Mucosa of descending colon (tissue), 3 donors: ENCODE measurements at regions not wholly inside any gene's neighbourhood (a gene's known extent, or its start where the extent isn't known, plus 50 kb on each side); places are given as distances from the start of the nearest gene placed in this dataset.

Source experiments
- ATAC-seq: fragments of 200-7000 bp; cut with Tn5 transposase; one replicate; pipeline ENCODE4 v1.9.1; 2020; ENCODE audit warnings: mild to moderate bottlenecking, moderate library complexity
- DNase-seq, 3 donors: peaks; one replicate each; pipeline ENCODE4 v3.0.0-alpha.2; 2020
- H3K36me3 ChIP-seq: fragments of 200-600 bp; one replicate; pipeline ENCODE4 v1.8.0; 2021; ENCODE audit warnings: low read depth, mild to moderate bottlenecking
- H3K4me1 ChIP-seq: fragments of 200-600 bp; one replicate; pipeline ENCODE4 v1.8.0; 2021; ENCODE audit warnings: low read depth, mild to moderate bottlenecking
- H3K4me3 ChIP-seq: fragments of 200-600 bp; one replicate; pipeline ENCODE4 v1.8.0; 2021; ENCODE audit warnings: mild to moderate bottlenecking
- H3K9me3 ChIP-seq: fragments of 200-600 bp; one replicate; pipeline ENCODE4 v1.8.0; 2021; ENCODE audit warnings: mild to moderate bottlenecking
- CTCF ChIP-seq: fragments of 200-600 bp; IDR thresholded peaks from one replicate; pipeline ENCODE4 v1.8.0; 2022; ENCODE audit warnings: antibody characterized with exemption, mild to moderate bottlenecking
- intact Hi-C, 2 donors: fragments of 100-400 bp; cut with DNase I in 1 of 2; cut with micrococcal nuclease in 1 of 2; formaldehyde crosslinking; loops; one replicate each; pipeline versions ENCODE4 v1.11.0 to v1.11.1; 2022; cut with DNase I, micrococcal nuclease
- donor health status: DM: no; HTN: no; CAD: no; lungs with moderate emphysema.
- donor health status: DM: no; HTN: no; CAD: no.
- donor health status: DM: no; HTN: yes; CAD: no.

GRCh38 chr10:84059526-84059925, 79.8 kb upstream of the GHITM start:
- Histone ChIP-seq H3K4me1 (no peaks in the 10 kb centered on the region), H3K36me3 (no peaks in the 10 kb centered on the region), H3K4me3 (no peak overlapping the region), H3K9me3 (no peaks in the 10 kb centered on the region)
- ATAC-seq (no peak), DNase-seq (no peak)
- no peak for TF ChIP-seq CTCF
- intact Hi-C loops: no loop called here

- Histone ChIP-seq H3K4me3 (no peak overlapping the region), H3K4me1 (no peaks in the 10 kb centered on the region), H3K9me3 (no peaks in the 10 kb centered on the region), H3K36me3 (no peaks in the 10 kb centered on the region)
- ATAC-seq: no peak
- intact Hi-C loops: no loop called here
- no peak for DNase-seq
- TF ChIP-seq CTCF: no peak
These were observed 75.9 kb upstream of the GHITM start for GRCh38 chr10:84063440-84063839.

DNA sequence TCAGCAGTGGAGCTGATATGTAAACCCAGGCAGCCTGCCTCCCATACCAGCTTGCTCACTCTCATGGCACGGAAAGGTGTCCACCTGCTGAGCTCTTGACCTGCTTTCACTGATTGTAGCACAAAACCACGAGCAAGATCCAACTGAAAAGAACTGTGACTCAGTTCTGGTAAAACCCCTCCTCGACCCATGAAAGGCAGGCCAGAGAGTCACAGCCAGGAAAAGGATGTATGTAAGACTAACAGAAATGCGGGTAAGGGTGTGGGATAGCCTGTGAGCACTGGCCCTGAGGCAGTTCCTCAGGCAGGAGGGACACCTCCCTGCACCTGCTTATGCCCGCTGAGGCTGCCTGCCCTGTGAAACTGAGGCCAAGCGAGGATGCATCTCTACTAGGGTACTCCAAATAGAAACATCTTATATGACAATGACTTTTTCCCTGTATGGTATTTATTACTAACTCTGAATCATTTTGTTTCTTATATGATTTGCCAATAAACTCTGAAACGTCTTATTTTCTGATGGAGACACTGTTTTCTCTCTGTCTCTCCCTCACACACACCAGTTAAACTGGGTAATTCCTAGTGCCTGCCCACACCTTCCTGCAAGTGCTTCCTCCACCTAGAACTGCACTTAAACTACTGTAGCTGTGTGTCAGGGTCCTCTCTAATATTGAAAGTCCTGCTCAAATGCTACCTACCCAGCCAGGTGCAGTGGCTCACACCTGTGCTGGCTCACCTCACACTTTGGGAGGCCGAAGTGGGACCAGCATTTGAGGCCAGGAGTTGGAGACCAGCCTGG, 73.3 kb upstream of the GHITM start:
- ATAC-seq (no peak), DNase-seq (no peak)
- Histone ChIP-seq H3K36me3 (no peaks in the 10 kb centered on the region), H3K9me3 (no peaks in the 10 kb centered on the region), H3K4me1 (no peaks in the 10 kb centered on the region), H3K4me3 (no peak overlapping the region)
- no peak for TF ChIP-seq CTCF
- intact Hi-C loops: no loop called here

DNA sequence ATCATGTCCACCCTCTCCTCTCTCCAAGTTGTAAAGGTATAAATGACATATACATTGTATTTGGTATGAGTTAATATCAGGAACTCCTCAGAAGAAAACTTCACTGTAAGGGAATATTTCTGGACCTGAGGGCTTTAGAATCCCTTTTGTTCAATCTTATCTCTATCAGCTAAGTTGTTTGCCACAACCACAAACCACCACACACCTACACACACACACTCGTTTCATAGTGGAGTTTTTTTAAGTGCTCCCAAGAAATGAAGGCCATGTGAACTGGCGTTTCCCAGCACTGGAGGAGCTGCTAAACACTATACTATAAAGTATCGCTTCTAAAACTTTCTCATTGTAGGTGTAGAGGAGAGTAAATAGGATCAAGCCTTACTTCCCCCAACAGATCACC, 64.8 kb upstream of the GHITM start:
- Histone ChIP-seq H3K9me3 (no peaks in the 10 kb centered on the region), H3K36me3 (no peaks in the 10 kb centered on the region), H3K4me3 (no peak overlapping the region), H3K4me1 (no peaks in the 10 kb centered on the region)
- intact Hi-C loops: no loop called here
- ATAC-seq (no peak), DNase-seq (no peak)
- no peak for TF ChIP-seq CTCF

- Histone ChIP-seq H3K4me1 (no peaks in the 10 kb centered on the region), H3K4me3 (no peak overlapping the region), H3K9me3 (no peaks in the 10 kb centered on the region), H3K36me3 (no peaks in the 10 kb centered on the region)
- DNase-seq (no peak), ATAC-seq (peak; percentile 25)
- intact Hi-C loops: no loop called here
- TF ChIP-seq CTCF: no peak
These were observed 63.9 kb upstream of the GHITM start for GRCh38 chr10:84075226-84076046.
